GM23338 (cell line): ENCODE measurements at regions not wholly inside any gene's neighbourhood (a gene's known extent, or its start where the extent isn't known, plus 50 kb on each side); places are given as distances from the start of the nearest gene placed in this dataset.

Experiments
- ATAC-seq: fragments of 200-7000 bp; cut with Tn5 transposase; 3 replicates; pipeline ENCODE4 v1.9.1; 2020
- DNase-seq: peaks from one replicate; pipeline ENCODE4 v3.0.0-alpha.2; 2015; ENCODE audit warnings: low spot score
- H2AFZ ChIP-seq: fragments of 200-600 bp; sonication (generic); 2 replicates; pipeline ENCODE4 v1.8.0; 2016; ENCODE audit warnings: antibody characterized with exemption, mild to moderate bottlenecking, moderate library complexity
- H3F3A ChIP-seq: fragments of 200-600 bp; sonication (generic); replicated peaks from 2 replicates; pipeline ENCODE4 v1.8.0; 2017; ENCODE audit warnings: antibody characterized with exemption, mixed run types, low read depth
- H3K27ac ChIP-seq: fragments of 200-600 bp; sonication (generic); 2 replicates; pipeline ENCODE4 v1.6.1; 2016; ENCODE audit warnings: low read depth
- H3K27me3 ChIP-seq: fragments of 200-600 bp; sonication (generic); 2 replicates; pipeline ENCODE4 v1.8.0; 2016; ENCODE audit warnings: mild to moderate bottlenecking, mixed run types, moderate library complexity; ENCODE audit not compliant: insufficient read depth
- H3K36me3 ChIP-seq: fragments of 200-600 bp; sonication (generic); 2 replicates; pipeline ENCODE4 v1.8.0; 2016; ENCODE audit warnings: mild to moderate bottlenecking; ENCODE audit not compliant: insufficient read depth
- H3K4me1 ChIP-seq: fragments of 200-600 bp; sonication (generic); 2 replicates; pipeline ENCODE4 v1.8.0; 2016; ENCODE audit warnings: mild to moderate bottlenecking, moderate library complexity; ENCODE audit not compliant: insufficient read depth
- H3K4me2 ChIP-seq: fragments of 200-600 bp; sonication (generic); 2 replicates; pipeline ENCODE4 v1.7.1; 2017; ENCODE audit warnings: mixed run types
- H3K4me3 ChIP-seq: fragments of 200-600 bp; sonication (generic); 2 replicates; pipeline ENCODE4 v1.6.1; 2016; ENCODE audit warnings: mixed run types
- H3K79me2 ChIP-seq: fragments of 200-600 bp; sonication (generic); replicated peaks from 2 replicates; pipeline ENCODE4 v1.8.0; 2017; ENCODE audit warnings: mild to moderate bottlenecking; ENCODE audit not compliant: insufficient read depth
- H3K9me2 ChIP-seq: fragments of 200-600 bp; sonication (generic); 2 replicates; pipeline ENCODE4 v1.8.0; 2017; ENCODE audit not compliant: insufficient read depth
- H4K20me1 ChIP-seq: fragments of 200-600 bp; sonication (generic); replicated peaks from 2 replicates; pipeline ENCODE4 v1.8.0; 2017; ENCODE audit warnings: mild to moderate bottlenecking; ENCODE audit not compliant: insufficient read depth
- H3K27ac Mint-ChIP-seq: 2 replicates; pipeline ENCODE4 v1.8.0; 2020; ENCODE audit warnings: inconsistent platforms, mild to moderate bottlenecking, moderate library complexity, mixed read lengths
- H3K27me3 Mint-ChIP-seq: 3 replicates; pipeline ENCODE4 v1.8.0; 2022; ENCODE audit warnings: low read depth, mild to moderate bottlenecking, moderate library complexity, mixed read lengths, inconsistent platforms; ENCODE audit not compliant: insufficient read depth, poor library complexity
- H3K36me3 Mint-ChIP-seq: 3 replicates; pipeline ENCODE4 v1.8.0; 2021; ENCODE audit warnings: low read depth, mild to moderate bottlenecking, inconsistent platforms, moderate library complexity, mixed read lengths
- H3K4me1 Mint-ChIP-seq: 3 replicates; pipeline ENCODE4 v1.8.0; 2020; ENCODE audit warnings: mild to moderate bottlenecking, inconsistent platforms, mixed read lengths
- H3K4me3 Mint-ChIP-seq: 3 replicates; pipeline ENCODE4 v1.8.0; 2021; ENCODE audit warnings: moderate library complexity, mild to moderate bottlenecking, inconsistent platforms, mixed read lengths
- H3K9me3 Mint-ChIP-seq: 3 replicates; pipeline ENCODE4 v1.8.0; 2020; ENCODE audit warnings: moderate library complexity, mild to moderate bottlenecking, inconsistent platforms, mixed read lengths
- CREB1 ChIP-seq: fragments of 250-450 bp; sonication (Bioruptor Pico); IDR thresholded peaks from 2 replicates; pipeline ENCODE4 v1.5.0; 2020; ENCODE audit warnings: low read depth, mild to moderate bottlenecking, moderate library complexity
- EZH2 ChIP-seq: fragments of 200-600 bp; sonication (generic); IDR thresholded peaks from one replicate; pipeline ENCODE4 v1.8.0; 2017; ENCODE audit warnings: antibody characterized with exemption, mild to moderate bottlenecking, low read depth; ENCODE audit not compliant: unreplicated experiment
- EZH2phosphoT487 ChIP-seq: fragments of 200-600 bp; sonication (generic); IDR thresholded peaks from one replicate; pipeline ENCODE4 v1.8.1; 2018; ENCODE audit warnings: antibody characterized with exemption; ENCODE audit not compliant: unreplicated experiment
- NANOG ChIP-seq: IDR thresholded peaks from 2 replicates; pipeline ENCODE4 v1.6.1; 2016; ENCODE audit warnings: antibody characterized with exemption, borderline replicate concordance
- POLR2AphosphoS5 ChIP-seq: IDR thresholded peaks from 2 replicates; pipeline ENCODE4 v1.6.1; 2016; ENCODE audit warnings: antibody characterized with exemption, low read depth
- STAT1 ChIP-seq: IDR thresholded peaks from one replicate; pipeline ENCODE4 v1.6.1; 2016; ENCODE audit warnings: antibody characterized with exemption; ENCODE audit not compliant: unreplicated experiment
- ZNF114 ChIP-seq: fragments of 250-450 bp; sonication (Bioruptor Pico); IDR thresholded peaks from 2 replicates; pipeline ENCODE4 v1.5.0; 2020; ENCODE audit warnings: mild to moderate bottlenecking, moderate library complexity
- ZNF331 ChIP-seq: fragments of 250-450 bp; sonication (Bioruptor Pico); IDR thresholded peaks from 2 replicates; pipeline ENCODE4 v1.5.0; 2020; ENCODE audit warnings: low read depth, mild to moderate bottlenecking, moderate library complexity
- TF ChIP-seq, protein P1 (sequence below), 2 experiments: fragments of 200-600 bp in 1 of 2; sonication (generic) in 1 of 2; conservative IDR thresholded peaks; 2 replicates each; pipeline versions ENCODE4 v1.5.1 to v1.6.1; 2016 to 2017; ENCODE audit warnings: antibody characterized with exemption in 2 of 2, low read depth in 2 of 2, mild to moderate bottlenecking in 2 of 2, moderate library complexity in 1 of 2
- TF ChIP-seq, protein P2 (sequence below): IDR thresholded peaks from one replicate; pipeline ENCODE4 v1.6.1; 2018; ENCODE audit warnings: antibody characterized with exemption; ENCODE audit not compliant: unreplicated experiment
- TF ChIP-seq, protein P3 (sequence below): IDR thresholded peaks from 2 replicates; pipeline ENCODE4 v1.6.1; 2016; ENCODE audit warnings: antibody characterized with exemption

DNA sequence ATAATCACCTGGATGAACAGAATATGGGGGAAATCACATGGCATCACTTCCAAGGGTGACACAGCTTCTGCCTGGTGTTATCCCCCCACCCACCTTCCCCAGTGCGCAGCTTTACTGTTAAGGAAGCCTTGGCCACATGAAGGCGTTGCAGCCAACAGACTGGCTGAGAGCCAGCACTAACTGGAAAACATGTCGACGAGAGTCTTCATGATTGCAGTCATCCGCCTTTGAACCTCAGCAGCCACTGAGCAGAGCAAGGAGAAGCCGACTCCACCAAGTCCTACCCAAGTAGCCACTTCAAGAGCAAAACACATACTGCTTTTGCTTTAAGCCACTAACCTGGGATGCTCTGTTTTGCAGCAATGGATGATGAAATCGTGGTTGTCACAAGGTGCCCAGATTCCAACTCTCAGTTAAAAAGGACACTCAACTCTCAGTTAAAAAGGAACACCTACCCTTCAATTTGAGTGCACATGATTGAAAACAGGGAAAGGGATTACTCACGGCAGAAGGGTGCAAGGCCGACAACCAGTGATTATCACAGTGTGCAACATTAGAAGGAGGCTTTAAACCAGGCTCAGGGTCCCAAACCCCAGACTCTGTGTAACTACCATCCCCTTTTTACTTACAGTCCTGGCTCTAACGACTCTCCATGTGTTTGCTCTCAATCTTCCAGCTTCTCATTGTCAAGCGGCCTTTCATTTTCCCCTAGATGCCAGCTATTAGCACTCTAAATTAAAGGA is 149.1 kb downstream of the KLF12 start:
- H3F3A ChIP-seq: no peaks in the 10 kb centered on the region
- no peaks in the 10 kb centered on the region for H3K9me2 ChIP-seq
- Mint-ChIP-seq H3K9me3 (no peaks in the 10 kb centered on the region), H3K27me3 (no peaks in the 10 kb centered on the region), H3K4me3 (no peak overlapping the region), H3K36me3 (no peaks in the 10 kb centered on the region), H3K4me1 (peaks cover 22% of the 10 kb centered on the region), H3K27ac (peak overlapping the region; percentile 76)
- H3K27me3 ChIP-seq: no peaks in the 10 kb centered on the region
- H3K4me2 ChIP-seq: 0 out of 2 replicates have a peak overlapping the region, but pooled peaks have one; percentile 27
- ATAC-seq: peak; percentile 74
- DNase-seq: peak; percentile 37
- peak overlapping the region; percentile 82; the same call in 1 of the 2 replicates for H2AFZ ChIP-seq
- TF ChIP-seq POLR2AphosphoS5: no peak
- TF ChIP-seq, protein P1, sequence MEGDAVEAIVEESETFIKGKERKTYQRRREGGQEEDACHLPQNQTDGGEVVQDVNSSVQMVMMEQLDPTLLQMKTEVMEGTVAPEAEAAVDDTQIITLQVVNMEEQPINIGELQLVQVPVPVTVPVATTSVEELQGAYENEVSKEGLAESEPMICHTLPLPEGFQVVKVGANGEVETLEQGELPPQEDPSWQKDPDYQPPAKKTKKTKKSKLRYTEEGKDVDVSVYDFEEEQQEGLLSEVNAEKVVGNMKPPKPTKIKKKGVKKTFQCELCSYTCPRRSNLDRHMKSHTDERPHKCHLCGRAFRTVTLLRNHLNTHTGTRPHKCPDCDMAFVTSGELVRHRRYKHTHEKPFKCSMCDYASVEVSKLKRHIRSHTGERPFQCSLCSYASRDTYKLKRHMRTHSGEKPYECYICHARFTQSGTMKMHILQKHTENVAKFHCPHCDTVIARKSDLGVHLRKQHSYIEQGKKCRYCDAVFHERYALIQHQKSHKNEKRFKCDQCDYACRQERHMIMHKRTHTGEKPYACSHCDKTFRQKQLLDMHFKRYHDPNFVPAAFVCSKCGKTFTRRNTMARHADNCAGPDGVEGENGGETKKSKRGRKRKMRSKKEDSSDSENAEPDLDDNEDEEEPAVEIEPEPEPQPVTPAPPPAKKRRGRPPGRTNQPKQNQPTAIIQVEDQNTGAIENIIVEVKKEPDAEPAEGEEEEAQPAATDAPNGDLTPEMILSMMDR (conservative IDR thresholded peaks at IDR 0.05; ENCODE audit: low read depth in 2 of 2): peak in 1 of 2 experiments; percentile 57; a peak in 2 of 4 replicates
- TF ChIP-seq CREB1: no peak
- no peak for TF ChIP-seq NANOG
- TF ChIP-seq, protein P2, sequence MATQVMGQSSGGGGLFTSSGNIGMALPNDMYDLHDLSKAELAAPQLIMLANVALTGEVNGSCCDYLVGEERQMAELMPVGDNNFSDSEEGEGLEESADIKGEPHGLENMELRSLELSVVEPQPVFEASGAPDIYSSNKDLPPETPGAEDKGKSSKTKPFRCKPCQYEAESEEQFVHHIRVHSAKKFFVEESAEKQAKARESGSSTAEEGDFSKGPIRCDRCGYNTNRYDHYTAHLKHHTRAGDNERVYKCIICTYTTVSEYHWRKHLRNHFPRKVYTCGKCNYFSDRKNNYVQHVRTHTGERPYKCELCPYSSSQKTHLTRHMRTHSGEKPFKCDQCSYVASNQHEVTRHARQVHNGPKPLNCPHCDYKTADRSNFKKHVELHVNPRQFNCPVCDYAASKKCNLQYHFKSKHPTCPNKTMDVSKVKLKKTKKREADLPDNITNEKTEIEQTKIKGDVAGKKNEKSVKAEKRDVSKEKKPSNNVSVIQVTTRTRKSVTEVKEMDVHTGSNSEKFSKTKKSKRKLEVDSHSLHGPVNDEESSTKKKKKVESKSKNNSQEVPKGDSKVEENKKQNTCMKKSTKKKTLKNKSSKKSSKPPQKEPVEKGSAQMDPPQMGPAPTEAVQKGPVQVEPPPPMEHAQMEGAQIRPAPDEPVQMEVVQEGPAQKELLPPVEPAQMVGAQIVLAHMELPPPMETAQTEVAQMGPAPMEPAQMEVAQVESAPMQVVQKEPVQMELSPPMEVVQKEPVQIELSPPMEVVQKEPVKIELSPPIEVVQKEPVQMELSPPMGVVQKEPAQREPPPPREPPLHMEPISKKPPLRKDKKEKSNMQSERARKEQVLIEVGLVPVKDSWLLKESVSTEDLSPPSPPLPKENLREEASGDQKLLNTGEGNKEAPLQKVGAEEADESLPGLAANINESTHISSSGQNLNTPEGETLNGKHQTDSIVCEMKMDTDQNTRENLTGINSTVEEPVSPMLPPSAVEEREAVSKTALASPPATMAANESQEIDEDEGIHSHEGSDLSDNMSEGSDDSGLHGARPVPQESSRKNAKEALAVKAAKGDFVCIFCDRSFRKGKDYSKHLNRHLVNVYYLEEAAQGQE: no peak
- TF ChIP-seq EZH2: no peak
- TF ChIP-seq ZNF331 (CRISPR knock-in tag): no peak
- TF ChIP-seq ZNF114 (CRISPR knock-in tag): no peak
- no peaks in the 10 kb centered on the region for H3K36me3 ChIP-seq
- no peak overlapping the region for H3K4me3 ChIP-seq
- H3K27ac ChIP-seq: no peak overlapping the region
- H3K79me2 ChIP-seq: no peaks in the 10 kb centered on the region
- peaks cover 16% of the 10 kb centered on the region for H3K4me1 ChIP-seq
- H4K20me1 ChIP-seq: no peaks in the 10 kb centered on the region

DNA sequence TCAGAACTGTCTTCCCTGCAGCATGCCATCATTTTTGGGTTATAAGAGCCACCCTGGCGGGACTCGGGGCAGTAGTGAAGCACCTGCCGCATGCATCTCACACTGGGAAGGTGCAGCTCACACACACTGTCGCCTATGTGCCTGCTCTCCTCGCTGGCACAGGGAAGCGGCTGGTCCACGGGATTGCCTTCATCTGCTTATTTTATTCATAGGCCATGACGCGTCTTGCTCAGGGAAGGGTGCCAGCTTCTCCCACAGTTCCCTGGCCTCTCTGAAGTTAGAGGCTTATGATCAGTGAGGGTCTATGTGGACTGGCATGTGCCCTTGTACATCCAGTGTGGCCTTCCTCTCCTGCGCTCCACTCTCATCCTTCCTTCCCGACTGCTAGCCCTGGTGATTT is 150.0 kb downstream of the KLF12 start:
- H3K4me2 ChIP-seq: no peak overlapping the region
- H4K20me1 ChIP-seq: no peaks in the 10 kb centered on the region
- H3K4me3 Mint-ChIP-seq: no peak overlapping the region
- peaks cover 18% of the 10 kb centered on the region for H3K4me1 Mint-ChIP-seq
- ATAC-seq: no peak
- H3K36me3 Mint-ChIP-seq: no peaks in the 10 kb centered on the region
- H2AFZ ChIP-seq: no peak overlapping the region
- H3K27me3 Mint-ChIP-seq: no peaks in the 10 kb centered on the region
- no peaks in the 10 kb centered on the region for H3K27me3 ChIP-seq
- no peak overlapping the region for H3K27ac ChIP-seq
- no peaks in the 10 kb centered on the region for H3K36me3 ChIP-seq
- no peak for DNase-seq
- TF ChIP-seq ZNF114 (CRISPR knock-in tag) (no peak), STAT1 (no peak), EZH2phosphoT487 (no peak)
- TF ChIP-seq, protein P3, sequence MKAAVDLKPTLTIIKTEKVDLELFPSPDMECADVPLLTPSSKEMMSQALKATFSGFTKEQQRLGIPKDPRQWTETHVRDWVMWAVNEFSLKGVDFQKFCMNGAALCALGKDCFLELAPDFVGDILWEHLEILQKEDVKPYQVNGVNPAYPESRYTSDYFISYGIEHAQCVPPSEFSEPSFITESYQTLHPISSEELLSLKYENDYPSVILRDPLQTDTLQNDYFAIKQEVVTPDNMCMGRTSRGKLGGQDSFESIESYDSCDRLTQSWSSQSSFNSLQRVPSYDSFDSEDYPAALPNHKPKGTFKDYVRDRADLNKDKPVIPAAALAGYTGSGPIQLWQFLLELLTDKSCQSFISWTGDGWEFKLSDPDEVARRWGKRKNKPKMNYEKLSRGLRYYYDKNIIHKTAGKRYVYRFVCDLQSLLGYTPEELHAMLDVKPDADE: no peak
- no peaks in the 10 kb centered on the region for H3K9me2 ChIP-seq
- peaks cover 16% of the 10 kb centered on the region for H3K4me1 ChIP-seq
- H3K79me2 ChIP-seq: no peaks in the 10 kb centered on the region
- H3K27ac Mint-ChIP-seq: no peak overlapping the region
- H3F3A ChIP-seq: no peaks in the 10 kb centered on the region
- H3K9me3 Mint-ChIP-seq: no peaks in the 10 kb centered on the region
- H3K4me3 ChIP-seq: no peak overlapping the region
